HFFc6 (cell line): ENCODE measurements at regions not wholly inside any gene's neighbourhood (a gene's known extent, or its start where the extent isn't known, plus 50 kb on each side); places are given as distances from the start of the nearest gene placed in this dataset.

Experiments used
- DNase-seq: peaks from one replicate; pipeline ENCODE4 v3.0.0-alpha.2; 2018
- H3K27ac Mint-ChIP-seq: 2 replicates; pipeline ENCODE4 v1.8.0; 2020; ENCODE audit warnings: mild to moderate bottlenecking, mixed read lengths
- H3K27me3 Mint-ChIP-seq: 2 replicates; pipeline ENCODE4 v1.8.0; 2021; ENCODE audit warnings: mild to moderate bottlenecking, moderate library complexity, mixed read lengths; ENCODE audit not compliant: insufficient read depth
- H3K36me3 Mint-ChIP-seq: 2 replicates; pipeline ENCODE4 v1.8.0; 2021; ENCODE audit warnings: low read depth, mixed read lengths
- H3K4me1 Mint-ChIP-seq: 2 replicates; pipeline ENCODE4 v1.8.0; 2020; ENCODE audit warnings: low read depth, mixed read lengths
- H3K4me3 Mint-ChIP-seq: 2 replicates; pipeline ENCODE4 v1.8.0; 2020; ENCODE audit warnings: mild to moderate bottlenecking, moderate library complexity, mixed read lengths
- H3K9me3 Mint-ChIP-seq: 2 replicates; pipeline ENCODE4 v1.8.0; 2020; ENCODE audit warnings: mild to moderate bottlenecking, mixed read lengths
- TF ChIP-seq, protein P1 (sequence below): fragments of 200-600 bp; sonication (generic); IDR thresholded peaks from 2 replicates; pipeline ENCODE4 v1.5.0; 2021; ENCODE audit warnings: antibody characterized with exemption, mild to moderate bottlenecking

- peaks cover 6% of the 10 kb centered on the region; the same call in 1 of the 2 replicates for H3K27me3 Mint-ChIP-seq
- H3K27ac Mint-ChIP-seq, result no peak overlapping the region
- H3K4me3 Mint-ChIP-seq, result no peak overlapping the region
- peaks cover 15% of the 10 kb centered on the region; the same call in 1 of the 2 replicates for H3K4me1 Mint-ChIP-seq
- no peak for DNase-seq
- TF ChIP-seq, protein P1, sequence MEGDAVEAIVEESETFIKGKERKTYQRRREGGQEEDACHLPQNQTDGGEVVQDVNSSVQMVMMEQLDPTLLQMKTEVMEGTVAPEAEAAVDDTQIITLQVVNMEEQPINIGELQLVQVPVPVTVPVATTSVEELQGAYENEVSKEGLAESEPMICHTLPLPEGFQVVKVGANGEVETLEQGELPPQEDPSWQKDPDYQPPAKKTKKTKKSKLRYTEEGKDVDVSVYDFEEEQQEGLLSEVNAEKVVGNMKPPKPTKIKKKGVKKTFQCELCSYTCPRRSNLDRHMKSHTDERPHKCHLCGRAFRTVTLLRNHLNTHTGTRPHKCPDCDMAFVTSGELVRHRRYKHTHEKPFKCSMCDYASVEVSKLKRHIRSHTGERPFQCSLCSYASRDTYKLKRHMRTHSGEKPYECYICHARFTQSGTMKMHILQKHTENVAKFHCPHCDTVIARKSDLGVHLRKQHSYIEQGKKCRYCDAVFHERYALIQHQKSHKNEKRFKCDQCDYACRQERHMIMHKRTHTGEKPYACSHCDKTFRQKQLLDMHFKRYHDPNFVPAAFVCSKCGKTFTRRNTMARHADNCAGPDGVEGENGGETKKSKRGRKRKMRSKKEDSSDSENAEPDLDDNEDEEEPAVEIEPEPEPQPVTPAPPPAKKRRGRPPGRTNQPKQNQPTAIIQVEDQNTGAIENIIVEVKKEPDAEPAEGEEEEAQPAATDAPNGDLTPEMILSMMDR, result no peak
- H3K36me3 Mint-ChIP-seq, result peaks cover 6% of the 10 kb centered on the region; the same call in 1 of the 2 replicates
- H3K9me3 Mint-ChIP-seq, result peaks cover 10% of the 10 kb centered on the region; the same call in 1 of the 2 replicates
These were observed 111.4 kb upstream of the ZFHX3 start for GRCh38 chr16:73159296-73159695.

DNA sequence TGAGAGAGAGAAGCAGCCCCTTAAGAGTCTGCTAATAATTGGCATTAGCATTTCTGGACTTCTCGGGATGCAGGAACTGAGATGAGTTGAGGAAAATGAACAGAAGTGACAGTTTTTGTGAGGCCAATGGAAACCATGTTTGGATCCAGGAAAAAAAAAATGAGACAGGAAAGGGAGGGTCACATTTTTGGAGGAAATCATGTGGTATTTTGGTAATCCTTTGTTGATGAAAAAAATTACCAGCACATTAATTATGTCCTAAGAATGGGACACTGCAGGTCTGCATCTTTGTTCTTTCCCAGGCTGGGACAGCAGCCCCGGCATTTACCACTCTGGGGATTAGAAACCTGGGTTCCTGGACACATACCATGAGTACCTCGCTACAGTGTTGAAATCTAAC is 109.9 kb upstream of the ZFHX3 start:
- Mint-ChIP-seq H3K4me3 (no peak overlapping the region), H3K27me3 (peaks cover 6% of the 10 kb centered on the region; the same call in 1 of the 2 replicates), H3K4me1 (peaks cover 12% of the 10 kb centered on the region), H3K27ac (no peak overlapping the region), H3K36me3 (peaks cover 6% of the 10 kb centered on the region; the same call in 1 of the 2 replicates), H3K9me3 (peaks cover 10% of the 10 kb centered on the region; the same call in 1 of the 2 replicates)
- DNase-seq, result no peak
- TF ChIP-seq, protein P1, result no peak

DNA sequence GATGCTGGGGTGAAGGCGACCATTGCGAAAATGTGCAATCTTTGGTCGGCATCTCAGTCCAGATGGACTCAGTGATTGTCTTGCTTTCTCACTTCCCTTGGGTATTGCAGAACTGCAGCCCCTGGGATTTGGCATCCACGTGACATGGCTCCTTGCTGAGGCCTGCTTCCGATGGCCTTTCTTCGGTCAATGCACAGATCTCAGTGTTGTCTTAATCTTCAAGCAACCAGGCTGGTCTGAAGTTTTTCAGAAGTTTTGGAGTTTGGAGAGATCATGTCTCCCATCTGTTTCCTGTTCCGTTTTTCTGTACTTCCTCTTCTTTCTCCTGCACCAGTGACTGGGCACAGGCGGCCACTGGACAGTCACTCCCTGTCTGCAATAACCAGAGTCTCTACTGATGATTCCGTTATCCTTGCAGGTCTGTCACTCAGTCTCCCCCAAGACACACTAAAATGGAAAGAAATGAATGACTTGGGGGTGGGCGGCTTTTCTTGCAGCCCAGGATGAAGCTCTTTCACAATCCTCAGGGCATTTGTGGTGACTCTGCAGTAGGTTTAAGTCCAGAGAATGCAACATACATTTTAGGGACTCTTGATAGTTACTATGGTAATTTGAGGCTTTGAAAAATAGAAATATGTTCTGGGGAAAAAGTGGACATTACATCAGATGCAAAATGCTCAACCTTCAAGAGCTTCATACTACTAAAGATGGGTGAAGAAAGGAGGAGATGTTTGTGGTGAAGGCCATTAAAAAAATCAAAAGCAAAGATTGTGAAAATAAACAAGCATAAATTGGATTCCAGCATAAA is 106.3 kb upstream of the ZFHX3 start:
- TF ChIP-seq, protein P1, result no peak
- Mint-ChIP-seq H3K27me3 (peaks cover 4% of the 10 kb centered on the region; the same call in 1 of the 2 replicates), H3K36me3 (peaks cover 6% of the 10 kb centered on the region; the same call in 1 of the 2 replicates), H3K4me1 (peaks cover 19% of the 10 kb centered on the region), H3K4me3 (no peak overlapping the region), H3K9me3 (peaks cover 10% of the 10 kb centered on the region; the same call in 1 of the 2 replicates), H3K27ac (no peak overlapping the region)
- DNase-seq, result no peak

DNA sequence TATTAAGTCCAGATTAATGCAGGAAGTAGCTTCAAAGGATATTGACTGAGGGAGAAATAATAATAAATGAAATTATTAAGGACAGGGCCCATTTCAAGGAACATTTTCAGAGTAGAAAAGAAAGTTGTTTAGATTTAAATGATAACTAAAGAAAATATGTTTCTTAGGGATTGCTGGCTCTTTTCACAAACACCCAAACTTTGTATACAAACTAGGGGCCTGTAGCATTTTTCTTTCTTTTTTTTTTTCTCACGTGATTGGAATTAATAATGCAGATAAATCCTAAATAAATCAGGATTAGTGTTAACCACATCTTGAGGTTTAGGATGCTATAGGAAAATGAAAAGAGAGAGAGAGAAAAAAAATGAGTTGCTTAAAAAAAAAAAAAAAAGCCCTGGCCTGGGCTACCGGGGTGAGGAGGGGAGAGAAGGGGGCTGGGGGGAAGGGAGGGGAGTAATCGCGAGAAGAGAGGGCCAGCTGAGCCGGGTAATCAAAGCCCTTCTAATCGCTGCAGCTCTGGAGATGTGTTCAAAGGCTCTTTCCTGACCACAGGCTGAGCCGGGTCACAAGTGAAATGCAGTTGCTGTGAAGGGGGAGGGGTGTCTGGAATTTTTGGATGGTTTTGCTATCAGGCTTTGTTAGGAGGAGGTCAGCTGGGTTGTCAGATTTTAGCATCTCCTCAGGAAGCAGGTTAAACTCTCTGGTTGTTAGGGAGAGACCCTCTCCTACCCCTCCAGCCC is 104.6 kb upstream of the ZFHX3 start:
- H3K27me3 Mint-ChIP-seq, result no peaks in the 10 kb centered on the region
- H3K9me3 Mint-ChIP-seq, result no peaks in the 10 kb centered on the region; the same call in 1 of the 2 replicates
- peaks cover 16% of the 10 kb centered on the region for H3K4me1 Mint-ChIP-seq
- H3K27ac Mint-ChIP-seq, result no peak overlapping the region
- no peak overlapping the region for H3K4me3 Mint-ChIP-seq
- H3K36me3 Mint-ChIP-seq, result no peaks in the 10 kb centered on the region
- TF ChIP-seq, protein P1, result no peak
- no peak for DNase-seq

GRCh38 chr16:73151941-73152340 is 104.0 kb upstream of the ZFHX3 start:
- Mint-ChIP-seq H3K27ac (no peak overlapping the region), H3K9me3 (no peaks in the 10 kb centered on the region), H3K27me3 (no peaks in the 10 kb centered on the region), H3K4me1 (peaks cover 15% of the 10 kb centered on the region), H3K36me3 (no peaks in the 10 kb centered on the region), H3K4me3 (no peak overlapping the region)
- TF ChIP-seq, protein P1, result no peak
- no peak for DNase-seq
